K562 (cell line): ENCODE measurements at regions not wholly inside any gene's neighbourhood (a gene's known extent, or its start where the extent isn't known, plus 50 kb on each side); places are given as distances from the start of the nearest gene placed in this dataset.

Source experiments
- ATAC-seq: fragments of 200-7000 bp; cut with Tn5 transposase; 3 replicates; pipeline ENCODE4 v1.9.1; 2020; ENCODE audit warnings: moderate library complexity
- BruUV-seq: library from RNA; stranded (reverse); fragments of 400-500 nt; replicated peaks from 2 replicates; lab custom pipeline; 2021; lab: Mats Ljungman, UMichigan
- CTCF ChIA-PET: fragments of 300-600 bp; formaldehyde crosslinking; extraction: SDS; loops from one replicate; lab custom pipeline; 2021; ENCODE audit warnings: low intra/inter-chr PET ratio; lab: Yijun Ruan, JAX
- POLR2A ChIA-PET: fragments of 300-600, 350-650 bp; sonication (Branson Sonifier 250); formaldehyde crosslinking; extraction: SDS; loops from one replicate; lab custom pipeline; 2021; ENCODE audit warnings: antibody characterized with exemption, inconsistent platforms; lab: Yijun Ruan, JAX
- DNase-seq, 4 experiments: peaks; one replicate each; pipeline versions ENCODE4 v3.0.0 to v3.0.0-alpha.2; 2011 to 2018; ENCODE audit warnings: low spot score in 3 of 4, mixed read lengths in 3 of 4; ENCODE audit errors: extremely low read depth in 1 of 4
- FAIRE-seq: peaks from 2 replicates; lab custom pipeline; 2011; peaks lifted over from hg19 to GRCh38; lab: Jason Lieb, UNC
- H2AFZ ChIP-seq: 2 replicates; pipeline ENCODE4 v1.6.0; 2011; ENCODE audit warnings: low read depth, low read length, control low read depth, inconsistent platforms
- H3K27ac ChIP-seq: fragments of 200-600 bp; 3 replicates; pipeline ENCODE4 v1.8.0; 2011; ENCODE audit warnings: low read depth, mild to moderate bottlenecking, control low read depth, inconsistent platforms, low read length, moderate library complexity, mixed read lengths; ENCODE audit errors: extremely low read depth
- H3K27me3 ChIP-seq, 2 experiments: fragments of 300-600 bp in 1 of 2; 2 replicates in 1 of 2; 3 replicates in 1 of 2; pipeline versions ENCODE4 v1.6.0 to v1.8.0; 2011; ENCODE audit warnings: inconsistent platforms in 2 of 2, low read length in 2 of 2, mild to moderate bottlenecking in 1 of 2, mixed read lengths in 1 of 2, moderate library complexity in 1 of 2; ENCODE audit not compliant: control insufficient read depth in 2 of 2, insufficient read depth in 2 of 2
- H3K36me3 ChIP-seq: fragments of 300-600 bp; 3 replicates; pipeline ENCODE4 v1.8.0; 2011; ENCODE audit warnings: mild to moderate bottlenecking, low read length, inconsistent platforms; ENCODE audit not compliant: control insufficient read depth, insufficient read depth
- H3K4me1 ChIP-seq, 2 experiments: fragments of 200-600 bp in 1 of 2; replicated peaks in 1 of 2; 2 replicates in 1 of 2; 3 replicates in 1 of 2; pipeline versions ENCODE4 v1.5.1 to v1.8.0; 2011; ENCODE audit warnings: inconsistent platforms in 2 of 2, low read length in 2 of 2, mild to moderate bottlenecking in 1 of 2, mixed read lengths in 1 of 2, moderate library complexity in 1 of 2; ENCODE audit not compliant: control insufficient read depth in 2 of 2, insufficient read depth in 2 of 2
- H3K4me2 ChIP-seq: 2 replicates; pipeline ENCODE4 v1.6.1; 2011; ENCODE audit warnings: low read length, control low read depth, inconsistent platforms, mixed read lengths; ENCODE audit not compliant: insufficient read depth
- H3K4me3 ChIP-seq: fragments of 200-600 bp; sonication (generic), shearing (Covaris generic); 2 replicates; pipeline ENCODE4 v1.5.1; 2016; ENCODE audit warnings: control low read depth, inconsistent platforms
- H3K79me2 ChIP-seq: fragments of 200-600 bp; 3 replicates; pipeline ENCODE4 v1.8.0; 2011; ENCODE audit warnings: low read length, inconsistent platforms; ENCODE audit not compliant: control insufficient read depth, insufficient read depth
- H3K9ac ChIP-seq, 2 experiments: 2 replicates each; pipeline versions ENCODE4 v1.6.0 to v1.6.1; 2011; ENCODE audit warnings: low read depth in 2 of 2, low read length in 2 of 2, control low read depth in 1 of 2, inconsistent platforms in 1 of 2, mild to moderate bottlenecking in 1 of 2, mixed read lengths in 1 of 2; ENCODE audit not compliant: insufficient read depth in 1 of 2
- H3K9me1 ChIP-seq: one replicate; pipeline ENCODE4 v1.6.0; 2011; ENCODE audit warnings: inconsistent platforms, mild to moderate bottlenecking, low read length, moderate library complexity; ENCODE audit not compliant: control insufficient read depth, insufficient read depth
- H3K9me3 ChIP-seq: replicated peaks from 2 replicates; pipeline ENCODE4 v1.5.1; 2011; ENCODE audit warnings: low read depth, low read length, inconsistent platforms; ENCODE audit not compliant: control insufficient read depth, insufficient read depth
- H4K20me1 ChIP-seq: replicated peaks from 2 replicates; pipeline ENCODE4 v1.6.1; 2011; ENCODE audit warnings: low read length, inconsistent platforms, mixed read lengths; ENCODE audit not compliant: control insufficient read depth, insufficient read depth
- ATF7 ChIP-seq: fragments of 450-650 bp; IDR thresholded peaks from 2 replicates; pipeline ENCODE4 v1.7.1; 2014; ENCODE audit warnings: mild to moderate bottlenecking, moderate library complexity
- BRF2 ChIP-seq: IDR thresholded peaks from 3 replicates; pipeline ENCODE4 v1.6.1; 2011; ENCODE audit warnings: borderline replicate concordance, mild to moderate bottlenecking; ENCODE audit not compliant: insufficient read length, insufficient read depth
- CBFB ChIP-seq: sonication (generic); formaldehyde crosslinking; IDR thresholded peaks from 2 replicates; pipeline ENCODE4 v1.4.0; 2020; ENCODE audit warnings: mild to moderate bottlenecking, missing genetic modification reagents
- CREBBP ChIP-seq: IDR thresholded peaks from one replicate; pipeline ENCODE4 v1.6.1; 2012; ENCODE audit warnings: low read depth, mild to moderate bottlenecking, control low read depth, inconsistent platforms, low read length
- E2F4 ChIP-seq: sonication (generic); formaldehyde crosslinking; IDR thresholded peaks from 2 replicates; pipeline ENCODE4 v1.8.0; 2022; ENCODE audit warnings: mild to moderate bottlenecking, low read depth, missing genetic modification reagents
- HMGN3 ChIP-seq: IDR thresholded peaks from 2 replicates; pipeline ENCODE4 v1.6.1; 2011; ENCODE audit warnings: borderline replicate concordance, low read depth, mild to moderate bottlenecking, mixed read lengths, low read length; ENCODE audit not compliant: insufficient read length; ENCODE audit errors: extremely low read depth
- MECOM ChIP-seq: fragments of 250-450 bp; sonication (Bioruptor Pico); IDR thresholded peaks from 2 replicates; pipeline ENCODE4 v1.8.0; 2022; ENCODE audit warnings: inconsistent platforms
- NR1H2 ChIP-seq: sonication (generic); formaldehyde crosslinking; IDR thresholded peaks from 2 replicates; pipeline ENCODE4 v1.4.0; 2020; ENCODE audit warnings: mild to moderate bottlenecking, missing genetic modification reagents
- PBX2 ChIP-seq, 2 experiments: IDR thresholded peaks in 1 of 2; conservative IDR thresholded peaks in 1 of 2; 2 replicates each; pipeline ENCODE4 v1.6.1; 2016; ENCODE audit warnings: low read depth in 2 of 2, mild to moderate bottlenecking in 1 of 2, missing compliant biosample characterization in 1 of 2, missing genetic modification characterization in 1 of 2, moderate library complexity in 1 of 2
- POLR3A ChIP-seq: IDR thresholded peaks from 2 replicates; pipeline ENCODE4 v1.6.1; 2011; ENCODE audit warnings: borderline replicate concordance, mild to moderate bottlenecking, moderate library complexity; ENCODE audit not compliant: insufficient read length, insufficient read depth; ENCODE audit errors: extremely low read depth
- SMAD1 ChIP-seq: fragments of 150-350 bp; IDR thresholded peaks from 2 replicates; pipeline ENCODE4 v1.6.1; 2014; ENCODE audit warnings: low read length, low read depth; ENCODE audit not compliant: partially characterized antibody
- TCF7L2 ChIP-seq: fragments of 150-350 bp; IDR thresholded peaks from 2 replicates; pipeline ENCODE4 v1.6.1; 2016; ENCODE audit warnings: low read depth, mild to moderate bottlenecking, low read length, moderate library complexity
- THRA ChIP-seq: fragments of 450-650 bp; IDR thresholded peaks from 2 replicates; pipeline ENCODE4 v1.6.1; 2017; ENCODE audit warnings: mild to moderate bottlenecking, moderate library complexity
- ZBTB8A ChIP-seq: fragments of 450-650 bp; IDR thresholded peaks from 2 replicates; pipeline ENCODE4 v1.6.1; 2018; ENCODE audit warnings: mild to moderate bottlenecking, moderate library complexity; ENCODE audit not compliant: partially characterized antibody
- ZNF217 ChIP-seq: sonication (generic); formaldehyde crosslinking; IDR thresholded peaks from 2 replicates; pipeline ENCODE4 v1.8.0; 2022; ENCODE audit warnings: mild to moderate bottlenecking, missing genetic modification reagents
- WGBS: fragments of 100-300 bp; shearing (Covaris generic); methylation state at CpG from one replicate; pipeline ENCODE4 v1.1.6; 2016; ENCODE audit warnings: low coverage, mixed read lengths; ENCODE audit not compliant: insufficient coverage; ENCODE audit errors: missing lambda C conversion rate; 5-methylcytosine and 5-hydroxymethylcytosine counted together
- in situ Hi-C: fragments of 300-500 bp; cut with MboI; formaldehyde crosslinking; loops from 4 replicates; pipeline ENCODE4 v1.15.0; 2018; ENCODE audit warnings: inconsistent platforms, mixed read lengths
- intact Hi-C: fragments of 100-400 bp; cut with micrococcal nuclease; formaldehyde crosslinking; loops from 2 replicates; pipeline ENCODE4 v1.14.2; 2022

GRCh38 chr5:125257057-125257972, 510.9 kb upstream of the ZNF608 start:
- Histone ChIP-seq H4K20me1 (no peaks in the 10 kb centered on the region), H3K79me2 (no peaks in the 10 kb centered on the region), H3K9me1 (no peaks in the 10 kb centered on the region), H3K36me3 (no peaks in the 10 kb centered on the region), H3K4me2 (no peak overlapping the region), H3K9me3 (no peaks in the 10 kb centered on the region), H3K4me3 (no peak overlapping the region), H3K27me3 (no peaks in the 10 kb centered on the region), H2AFZ (no peak overlapping the region), H3K27ac (no peak overlapping the region), H3K9ac (no peak overlapping the region), H3K4me1 (no peaks in the 10 kb centered on the region)
- in situ Hi-C loops, result no loop called here
- POLR2A ChIA-PET, result no interaction called here
- ATAC-seq, result no peak
- DNase-seq, result no peak
- no TSS peak for BruUV-seq
- WGBS, result 3% methylated on average over 4 of the region's 4 CpGs
- CTCF ChIA-PET, result no interaction called here
- no peak for FAIRE-seq
- intact Hi-C loops, result no loop called here
- no peak for TF ChIP-seq MECOM (CRISPR knock-in tag)
- TF ChIP-seq POLR3A, result no peak
- TF ChIP-seq ATF7, result no peak
- TF ChIP-seq TCF7L2, result no peak
- TF ChIP-seq CREBBP, result no peak
- no peak for TF ChIP-seq ZBTB8A
- TF ChIP-seq SMAD1, result no peak
- no peak for TF ChIP-seq BRF2
- no peak for TF ChIP-seq PBX2 (CRISPR knock-in tag; IDR thresholded peaks at IDR 0.05; ENCODE audit: low read depth)
- no peak for TF ChIP-seq PBX2 (tag; conservative IDR thresholded peaks at IDR 0.05; ENCODE audit: low read depth)
- no peak for TF ChIP-seq NR1H2
- no peak for TF ChIP-seq HMGN3
- TF ChIP-seq E2F4 (CRISPR knock-in tag), result no peak
- TF ChIP-seq THRA, result no peak
- no peak for TF ChIP-seq ZNF217 (CRISPR knock-in tag)
- TF ChIP-seq CBFB (CRISPR knock-in tag), result no peak
